VCaP (cell line): ENCODE measurements at regions not wholly inside any gene's neighbourhood (a gene's known extent, or its start where the extent isn't known, plus 50 kb on each side); places are given as distances from the start of the nearest gene placed in this dataset.

ENCODE experiments used
- H3K27ac ChIP-seq: fragments of 450-650 bp; 2 replicates; pipeline ENCODE4 v1.5.1; 2017
- TF ChIP-seq, protein P1 (sequence below): fragments of 450-650 bp; conservative IDR thresholded peaks from 2 replicates; pipeline ENCODE4 v1.5.1; 2017; ENCODE audit warnings: mild to moderate bottlenecking, moderate library complexity

DNA sequence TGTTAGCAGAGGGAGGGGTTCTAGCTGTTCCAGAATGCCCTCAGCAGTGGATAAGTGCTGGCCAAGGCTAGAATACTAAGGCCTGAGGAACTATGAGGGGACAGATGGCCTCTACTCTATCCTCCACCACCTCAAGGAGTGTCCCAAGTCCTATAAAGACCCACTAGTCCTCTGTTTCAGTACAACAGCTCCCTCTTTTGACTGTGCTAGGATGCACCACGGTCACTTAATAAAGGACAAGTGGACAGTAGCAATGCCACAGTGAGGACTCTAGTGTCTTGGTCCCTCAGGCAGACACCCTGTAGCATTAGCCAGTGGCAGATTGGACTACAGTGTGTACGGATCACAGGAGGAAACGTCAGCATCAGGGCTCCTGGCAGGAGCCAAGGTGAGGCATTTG, 171.8 kb upstream of the PROK2 start:
- H3K27ac ChIP-seq, result peak overlapping the region; percentile 6; the same call in 1 of the 2 replicates
- TF ChIP-seq, protein P1, sequence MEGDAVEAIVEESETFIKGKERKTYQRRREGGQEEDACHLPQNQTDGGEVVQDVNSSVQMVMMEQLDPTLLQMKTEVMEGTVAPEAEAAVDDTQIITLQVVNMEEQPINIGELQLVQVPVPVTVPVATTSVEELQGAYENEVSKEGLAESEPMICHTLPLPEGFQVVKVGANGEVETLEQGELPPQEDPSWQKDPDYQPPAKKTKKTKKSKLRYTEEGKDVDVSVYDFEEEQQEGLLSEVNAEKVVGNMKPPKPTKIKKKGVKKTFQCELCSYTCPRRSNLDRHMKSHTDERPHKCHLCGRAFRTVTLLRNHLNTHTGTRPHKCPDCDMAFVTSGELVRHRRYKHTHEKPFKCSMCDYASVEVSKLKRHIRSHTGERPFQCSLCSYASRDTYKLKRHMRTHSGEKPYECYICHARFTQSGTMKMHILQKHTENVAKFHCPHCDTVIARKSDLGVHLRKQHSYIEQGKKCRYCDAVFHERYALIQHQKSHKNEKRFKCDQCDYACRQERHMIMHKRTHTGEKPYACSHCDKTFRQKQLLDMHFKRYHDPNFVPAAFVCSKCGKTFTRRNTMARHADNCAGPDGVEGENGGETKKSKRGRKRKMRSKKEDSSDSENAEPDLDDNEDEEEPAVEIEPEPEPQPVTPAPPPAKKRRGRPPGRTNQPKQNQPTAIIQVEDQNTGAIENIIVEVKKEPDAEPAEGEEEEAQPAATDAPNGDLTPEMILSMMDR, result no peak

DNA sequence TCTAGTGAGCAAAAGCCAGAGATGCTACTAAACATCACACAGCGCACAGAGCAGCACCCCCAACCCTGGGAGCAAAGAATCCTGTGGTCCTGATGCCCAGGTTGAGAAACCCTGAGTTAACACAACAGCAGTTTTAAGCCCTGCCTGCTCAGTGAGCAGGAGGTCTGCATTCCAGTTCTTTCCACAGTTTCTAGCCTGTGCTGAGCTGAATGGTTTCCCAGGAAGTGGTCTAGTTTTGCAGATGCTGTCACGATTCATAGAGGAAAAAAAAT, 171.1 kb upstream of the PROK2 start:
- TF ChIP-seq, protein P1, result no peak
- H3K27ac ChIP-seq, result peak overlapping the region; percentile 6; the same call in 1 of the 2 replicates

- H3K27ac ChIP-seq, result peak overlapping the region; percentile 6; the same call in 1 of the 2 replicates
- TF ChIP-seq, protein P1, result peak; percentile 93
Observed at GRCh38 chr3:71955240-71956068, 170.5 kb upstream of the PROK2 start.

DNA sequence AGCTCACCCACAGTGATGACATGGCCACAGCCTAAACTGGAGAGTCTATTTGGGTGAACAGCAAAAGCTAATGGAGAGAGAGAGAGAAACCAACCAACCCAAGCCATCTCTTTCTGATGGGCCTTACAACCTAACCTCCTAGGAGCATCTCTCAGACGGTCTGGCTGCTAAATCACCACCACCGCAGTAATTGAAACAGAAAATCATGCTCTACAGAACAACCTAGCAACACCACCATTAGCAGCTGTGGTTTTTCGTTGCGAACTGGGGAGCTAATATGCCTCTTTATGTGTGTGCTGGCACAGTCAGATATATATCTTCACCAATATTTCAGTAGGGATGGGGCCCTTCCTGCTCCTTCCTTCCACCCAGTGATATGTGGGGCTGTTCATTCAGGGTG, 166.9 kb upstream of the PROK2 start:
- no peak overlapping the region for H3K27ac ChIP-seq
- TF ChIP-seq, protein P1, result no peak

- TF ChIP-seq, protein P1, result no peak
- no peak overlapping the region for H3K27ac ChIP-seq
Observed at GRCh38 chr3:71951361-71951760, 166.4 kb upstream of the PROK2 start.

DNA sequence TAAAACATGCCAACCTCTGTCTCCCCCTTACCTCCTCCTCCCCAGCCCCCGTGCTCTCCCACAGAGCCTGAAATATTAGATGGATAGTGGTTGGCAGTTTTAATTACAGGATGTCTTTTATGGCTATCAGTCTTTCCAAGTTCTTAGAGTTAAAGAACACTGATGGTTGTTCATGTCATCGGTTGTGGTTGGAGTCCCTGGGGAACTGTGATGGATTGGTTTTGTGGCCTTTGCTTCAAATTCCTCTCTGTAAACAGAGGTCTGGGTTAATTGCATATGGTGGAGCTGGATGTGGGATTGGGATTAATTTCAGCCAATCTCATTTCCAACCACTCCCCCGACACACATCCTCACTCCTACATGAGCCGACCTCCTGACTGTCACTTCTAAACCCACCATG, 164.5 kb upstream of the PROK2 start:
- H3K27ac ChIP-seq, result no peak overlapping the region
- TF ChIP-seq, protein P1, result no peak

DNA sequence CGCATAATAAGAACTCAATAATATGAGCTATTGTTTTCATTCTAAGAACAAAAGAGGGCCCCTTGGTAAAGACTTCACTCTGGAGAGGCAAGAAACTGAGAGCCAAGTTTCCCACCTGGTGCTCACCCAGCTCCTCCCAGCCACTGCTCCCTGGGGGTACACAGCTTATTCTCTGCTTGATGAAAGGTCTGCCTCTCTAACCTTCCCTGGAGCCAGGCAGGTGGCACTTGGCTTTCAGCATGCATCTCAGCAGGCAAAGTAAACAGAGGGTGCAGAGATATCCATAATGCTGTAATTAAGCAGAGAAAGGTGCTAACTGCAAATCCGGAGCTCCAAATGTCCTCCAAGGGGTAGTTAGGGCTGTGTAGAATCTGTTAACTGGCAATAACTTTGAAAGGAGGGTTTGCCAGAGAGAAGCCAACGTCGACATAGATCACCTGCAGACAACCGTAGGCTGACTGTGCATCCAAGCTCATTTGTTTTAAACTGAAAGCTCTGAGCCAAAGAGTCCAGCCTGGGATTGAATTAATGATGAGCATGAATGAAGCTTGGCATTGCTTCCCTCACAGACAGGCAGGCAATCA, 159.6 kb upstream of the PROK2 start:
- H3K27ac ChIP-seq, result no peak overlapping the region
- TF ChIP-seq, protein P1, result no peak
